ENCODE measurements at regions not wholly inside any gene's neighbourhood (a gene's known extent, or its start where the extent isn't known, plus 50 kb on each side); places are given as distances from the start of the nearest gene placed in this dataset.

- DNase-seq: no peak
- in situ Hi-C loops (cut with HindIII; ENCODE audit: low pct_ligation_motif_present, low pct_unique_long_range_greater_than_20kb, low sequenced_read_pairs): no loop called here
These were observed 497.6 kb upstream of the MKI67 start for GRCh38 chr10:128623776-128624175.

- in situ Hi-C loops (cut with HindIII; ENCODE audit: low pct_ligation_motif_present, low pct_unique_long_range_greater_than_20kb, low sequenced_read_pairs): no loop called here
- no peak for DNase-seq
These were observed 498.7 kb upstream of the MKI67 start for GRCh38 chr10:128624656-128625530.

- in situ Hi-C loops (cut with HindIII; ENCODE audit: low pct_ligation_motif_present, low pct_unique_long_range_greater_than_20kb, low sequenced_read_pairs): no loop called here
- DNase-seq: no peak
These were observed 499.7 kb upstream of the MKI67 start for GRCh38 chr10:128625926-128626325.

GRCh38 chr10:128626397-128627000, 500.3 kb upstream of the MKI67 start:
- in situ Hi-C loops (cut with HindIII; ENCODE audit: low pct_ligation_motif_present, low pct_unique_long_range_greater_than_20kb, low sequenced_read_pairs): no loop called here

GRCh38 chr10:128627811-128628210, 501.6 kb upstream of the MKI67 start:
- in situ Hi-C loops (cut with HindIII; ENCODE audit: low pct_ligation_motif_present, low pct_unique_long_range_greater_than_20kb, low sequenced_read_pairs): no loop called here
- no peak for DNase-seq

More at GRCh38 chr10:128626397-128627000, 500.3 kb upstream of the MKI67 start:
- DNase-seq: no peak

GRCh38 chr10:128628252-128628651, 502.0 kb upstream of the MKI67 start:
- DNase-seq: no peak
- in situ Hi-C loops (cut with HindIII; ENCODE audit: low pct_ligation_motif_present, low pct_unique_long_range_greater_than_20kb, low sequenced_read_pairs): no loop called here

- in situ Hi-C loops (cut with HindIII; ENCODE audit: low pct_ligation_motif_present, low pct_unique_long_range_greater_than_20kb, low sequenced_read_pairs): no loop called here
- peak; percentile 31 for DNase-seq
These were observed 503.2 kb upstream of the MKI67 start for GRCh38 chr10:128629111-128630096.

GRCh38 chr10:128630787-128631252, 504.6 kb upstream of the MKI67 start:
- DNase-seq: no peak
- in situ Hi-C loops (cut with HindIII; ENCODE audit: low pct_ligation_motif_present, low pct_unique_long_range_greater_than_20kb, low sequenced_read_pairs): no loop called here

GRCh38 chr10:128631801-128632241, 505.6 kb upstream of the MKI67 start:
- in situ Hi-C loops (cut with HindIII; ENCODE audit: low pct_ligation_motif_present, low pct_unique_long_range_greater_than_20kb, low sequenced_read_pairs): no loop called here
- peak; percentile 32 for DNase-seq

GRCh38 chr10:128632694-128633093, 506.5 kb upstream of the MKI67 start:
- no peak for DNase-seq
- in situ Hi-C loops (cut with HindIII; ENCODE audit: low pct_ligation_motif_present, low pct_unique_long_range_greater_than_20kb, low sequenced_read_pairs): no loop called here

GRCh38 chr10:128633864-128634540, 507.8 kb upstream of the MKI67 start:
- in situ Hi-C loops (cut with HindIII; ENCODE audit: low pct_ligation_motif_present, low pct_unique_long_range_greater_than_20kb, low sequenced_read_pairs): no loop called here

GRCh38 chr10:128642023-128642422, 515.8 kb upstream of the MKI67 start:
- in situ Hi-C loops (cut with HindIII; ENCODE audit: low pct_ligation_motif_present, low pct_unique_long_range_greater_than_20kb, low sequenced_read_pairs): no loop called here
- no peak for DNase-seq

More at GRCh38 chr10:128633864-128634540, 507.8 kb upstream of the MKI67 start:
- peak; percentile 10 for DNase-seq

- no peak for DNase-seq
- in situ Hi-C loops (cut with HindIII; ENCODE audit: low pct_ligation_motif_present, low pct_unique_long_range_greater_than_20kb, low sequenced_read_pairs): no loop called here
These were observed 516.3 kb upstream of the MKI67 start for GRCh38 chr10:128642502-128642901.

- DNase-seq: no peak
- in situ Hi-C loops (cut with HindIII; ENCODE audit: low pct_ligation_motif_present, low pct_unique_long_range_greater_than_20kb, low sequenced_read_pairs): no loop called here
These were observed 517.4 kb upstream of the MKI67 start for GRCh38 chr10:128643658-128644057.

GRCh38 chr10:128645486-128645885, 519.3 kb upstream of the MKI67 start:
- DNase-seq: no peak
- in situ Hi-C loops (cut with HindIII; ENCODE audit: low pct_ligation_motif_present, low pct_unique_long_range_greater_than_20kb, low sequenced_read_pairs): no loop called here

- in situ Hi-C loops (cut with HindIII; ENCODE audit: low pct_ligation_motif_present, low pct_unique_long_range_greater_than_20kb, low sequenced_read_pairs): no loop called here
These were observed 520.7 kb upstream of the MKI67 start for GRCh38 chr10:128646956-128647355.

GRCh38 chr10:128657548-128657947, 531.3 kb upstream of the MKI67 start:
- no peak for DNase-seq
- in situ Hi-C loops (cut with HindIII; ENCODE audit: low pct_ligation_motif_present, low pct_unique_long_range_greater_than_20kb, low sequenced_read_pairs): no loop called here

More at GRCh38 chr10:128646956-128647355, 520.7 kb upstream of the MKI67 start:
- no peak for DNase-seq

GRCh38 chr10:128660726-128661125, 534.5 kb upstream of the MKI67 start:
- in situ Hi-C loops (cut with HindIII; ENCODE audit: low pct_ligation_motif_present, low pct_unique_long_range_greater_than_20kb, low sequenced_read_pairs): no loop called here
- no peak for DNase-seq
